Astrocyte of the spinal cord (primary cell): ENCODE measurements at regions not wholly inside any gene's neighbourhood (a gene's known extent, or its start where the extent isn't known, plus 50 kb on each side); places are given as distances from the start of the nearest gene placed in this dataset.

Experiments
- DNase-seq: peaks from one replicate; pipeline ENCODE4 v3.0.0; 2011; ENCODE audit warnings: low read depth, low spot score
- H3K4me3 ChIP-seq: 2 replicates; pipeline ENCODE4 v1.5.1; 2011; ENCODE audit warnings: low read depth, mild to moderate bottlenecking, low read length, moderate library complexity
- CTCF ChIP-seq: IDR thresholded peaks from 2 replicates; pipeline ENCODE4 v1.5.1; 2012; ENCODE audit warnings: low read depth, mild to moderate bottlenecking, low read length, inconsistent platforms
- in situ Hi-C: cut with HindIII; loops from 2 replicates; pipeline ENCODE4 v1.10.0; 2017; ENCODE audit warnings: low sequenced_read_pairs

DNA sequence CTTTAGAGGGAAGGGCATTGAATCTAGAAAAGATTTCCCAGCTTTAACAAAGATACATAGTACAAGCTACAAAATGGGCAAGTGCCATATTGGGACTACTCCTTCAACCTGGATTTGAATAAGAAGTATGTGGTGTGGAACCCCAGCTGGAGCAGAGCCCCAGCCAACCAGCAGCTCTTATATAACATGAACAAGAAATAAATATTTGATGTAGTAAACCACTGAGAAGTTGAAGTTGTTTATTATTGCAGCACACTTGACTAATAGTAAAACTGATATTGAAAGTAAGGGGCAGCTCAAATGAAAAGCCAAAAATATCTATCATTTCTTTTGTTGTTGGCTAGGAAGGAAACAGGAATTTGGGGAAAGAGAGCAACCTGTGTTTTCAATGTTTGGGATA is 701.8 kb downstream of the TMTC2 start:
- DNase-seq, result no peak
- in situ Hi-C loops, result no loop called here
- TF ChIP-seq CTCF, result no peak
- no peak overlapping the region for H3K4me3 ChIP-seq

- DNase-seq, result no peak
- H3K4me3 ChIP-seq, result no peak overlapping the region
- no peak for TF ChIP-seq CTCF
- in situ Hi-C loops, result no loop called here
These were observed 700.0 kb downstream of the TMTC2 start for GRCh38 chr12:83386527-83387264.

DNA sequence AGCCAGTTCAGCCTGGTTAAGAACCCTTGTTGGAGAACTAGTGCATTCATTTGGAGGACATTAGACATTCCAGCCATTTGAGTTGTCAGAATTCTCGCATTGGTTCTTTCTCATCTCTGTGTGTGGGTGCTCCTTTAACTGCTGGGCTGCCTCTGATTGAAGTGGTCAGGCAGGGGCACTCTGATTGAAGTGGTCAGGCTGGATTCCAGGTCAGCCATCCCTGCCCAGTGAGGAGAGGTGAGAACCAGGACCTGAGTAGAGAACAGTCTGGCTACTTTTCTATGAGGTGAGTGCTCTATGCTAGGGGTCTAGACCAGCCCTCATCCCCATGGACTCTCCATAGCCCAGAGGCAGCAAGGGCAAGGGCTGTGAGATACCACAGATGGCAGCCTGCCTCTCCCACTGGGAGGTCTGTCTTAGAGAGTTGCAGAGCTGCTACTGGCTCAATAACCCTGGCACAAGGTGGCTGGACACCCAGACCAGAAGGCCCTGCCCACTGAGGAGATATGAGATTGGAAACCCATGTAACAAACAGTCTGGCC is 691.6 kb downstream of the TMTC2 start:
- in situ Hi-C loops, result no loop called here

DNA sequence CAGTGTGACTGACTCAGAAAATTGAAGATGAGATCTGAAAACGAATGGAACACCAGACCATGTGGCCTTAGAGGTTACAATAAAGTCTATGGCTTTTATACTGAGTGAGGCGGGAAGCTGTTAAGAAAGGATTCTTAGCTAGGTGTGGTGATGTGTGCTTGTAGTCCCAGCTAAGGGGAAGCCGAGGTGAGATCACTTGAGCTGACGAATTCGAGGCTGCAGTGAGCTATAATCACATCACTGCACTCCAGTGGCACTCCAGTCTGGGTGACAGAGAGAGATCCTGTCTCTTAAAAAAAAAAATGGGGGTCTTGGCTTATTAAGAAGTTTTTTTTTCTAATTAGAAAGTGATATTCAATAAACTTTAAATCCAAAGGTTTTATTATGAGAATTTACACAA is 678.6 kb downstream of the TMTC2 start:
- no peak for DNase-seq
- TF ChIP-seq CTCF, result no peak
- in situ Hi-C loops, result no loop called here
- no peak overlapping the region for H3K4me3 ChIP-seq

More for the DNA sequence above, 691.6 kb downstream of the TMTC2 start:
- TF ChIP-seq CTCF, result no peak
- DNase-seq, result no peak
- no peak overlapping the region for H3K4me3 ChIP-seq

DNA sequence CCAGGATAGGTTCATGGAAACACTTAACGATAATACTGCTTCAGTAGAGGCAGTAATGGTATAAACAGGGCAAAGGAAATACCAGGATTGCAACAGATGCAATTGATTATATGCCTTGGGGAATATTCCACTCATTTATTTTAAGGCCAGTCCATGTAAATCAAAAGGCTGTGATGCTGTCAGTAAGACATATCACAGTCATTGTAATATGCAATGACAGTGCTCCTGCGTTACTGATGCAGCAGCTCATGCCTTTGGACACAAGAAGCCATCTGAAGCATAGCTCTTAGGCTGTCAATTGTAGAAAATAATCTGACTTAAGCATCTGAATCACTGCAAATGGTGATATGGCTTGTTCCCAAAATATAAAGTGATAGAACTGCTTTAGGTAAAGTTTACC is 674.8 kb downstream of the TMTC2 start:
- in situ Hi-C loops, result no loop called here
- TF ChIP-seq CTCF, result no peak
- DNase-seq, result no peak
- no peak overlapping the region for H3K4me3 ChIP-seq

DNA sequence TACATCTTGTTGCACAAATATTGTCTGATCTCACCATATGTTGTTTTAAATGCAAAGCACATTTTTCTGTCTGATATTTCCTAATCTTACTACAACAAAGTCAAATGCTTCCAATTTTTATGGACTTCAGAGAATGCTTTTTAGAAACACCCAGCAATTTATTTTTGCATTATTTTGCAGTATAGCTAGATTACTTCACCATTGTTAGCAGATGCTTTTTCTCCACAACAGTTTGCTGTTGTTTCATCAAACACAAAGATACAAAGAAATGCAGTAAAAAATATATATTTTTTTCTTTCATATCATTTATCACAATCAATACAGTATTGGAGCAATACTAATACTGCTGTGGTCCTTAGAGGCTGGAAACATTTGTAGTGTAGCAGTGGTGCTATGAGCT is 674.4 kb downstream of the TMTC2 start:
- in situ Hi-C loops, result no loop called here
- TF ChIP-seq CTCF, result no peak
- H3K4me3 ChIP-seq, result no peak overlapping the region
- DNase-seq, result no peak
